Ascending aorta (tissue), 2 donors: ENCODE measurements at regions not wholly inside any gene's neighbourhood (a gene's known extent, or its start where the extent isn't known, plus 50 kb on each side); places are given as distances from the start of the nearest gene placed in this dataset.
A peak's percentile ranks its signal among the peaks of the same experiment; 100 is the strongest.

Source experiments
- DNase-seq, 2 donors: peaks; one replicate each; pipeline ENCODE4 v3.0.0-alpha.2; 2019; ENCODE audit warnings: low spot score in 2 of 2
- H3K27ac ChIP-seq, 2 donors: fragments of 200-600 bp; sonication (generic); one replicate each; pipeline ENCODE4 v1.5.1; 2016 to 2017; ENCODE audit warnings: mild to moderate bottlenecking in 1 of 2
- H3K27me3 ChIP-seq: fragments of 200-600 bp; sonication (generic); one replicate; pipeline ENCODE4 v1.5.1; 2017
- H3K36me3 ChIP-seq, 2 donors: fragments of 200-600 bp; sonication (generic); one replicate each; pipeline ENCODE4 v1.5.1; 2016
- H3K4me1 ChIP-seq, 2 donors: fragments of 200-600 bp; sonication (generic); one replicate each; pipeline ENCODE4 v1.5.1; 2016 to 2017; ENCODE audit warnings: mild to moderate bottlenecking in 1 of 2
- H3K4me3 ChIP-seq, 2 donors: fragments of 200-600 bp; sonication (generic); one replicate each; pipeline ENCODE4 v1.5.1; 2016 to 2017; ENCODE audit warnings: mild to moderate bottlenecking in 1 of 2
- H3K9me3 ChIP-seq, 2 donors: fragments of 200-600 bp; sonication (generic); one replicate each; pipeline ENCODE4 v1.5.1; 2016
- intact Hi-C: fragments of 100-400 bp; cut with DNase I; formaldehyde crosslinking; loops from one replicate; pipeline ENCODE4 v1.15.1; 2023
- TF ChIP-seq, protein P1 (sequence below), 3 experiments: fragments of 200-600 bp in 2 of 3; fragments of 450-650 bp in 1 of 3; sonication (generic) in 2 of 3; IDR thresholded peaks; one replicate each; pipeline ENCODE4 v1.5.1; 2016 to 2019; ENCODE audit warnings: antibody characterized with exemption in 3 of 3, mild to moderate bottlenecking in 1 of 3, moderate library complexity in 1 of 3

GRCh38 chr1:235024711-235025421 is 103.8 kb downstream of the TOMM20 start:
- Histone ChIP-seq H3K4me3 (no peak overlapping the region), H3K36me3 (no peaks in the 10 kb centered on the region), H3K27ac (peak overlapping the region in 1 of 2 donors; percentile 15), H3K4me1 (peaks cover 0 to 9% of the 10 kb centered on the region in 2 donors), H3K27me3 (no peaks in the 10 kb centered on the region), H3K9me3 (no peaks in the 10 kb centered on the region)
- peak in 1 of 2 donors; percentile 48 for DNase-seq
- intact Hi-C loops, result no loop called here
- TF ChIP-seq, protein P1, sequence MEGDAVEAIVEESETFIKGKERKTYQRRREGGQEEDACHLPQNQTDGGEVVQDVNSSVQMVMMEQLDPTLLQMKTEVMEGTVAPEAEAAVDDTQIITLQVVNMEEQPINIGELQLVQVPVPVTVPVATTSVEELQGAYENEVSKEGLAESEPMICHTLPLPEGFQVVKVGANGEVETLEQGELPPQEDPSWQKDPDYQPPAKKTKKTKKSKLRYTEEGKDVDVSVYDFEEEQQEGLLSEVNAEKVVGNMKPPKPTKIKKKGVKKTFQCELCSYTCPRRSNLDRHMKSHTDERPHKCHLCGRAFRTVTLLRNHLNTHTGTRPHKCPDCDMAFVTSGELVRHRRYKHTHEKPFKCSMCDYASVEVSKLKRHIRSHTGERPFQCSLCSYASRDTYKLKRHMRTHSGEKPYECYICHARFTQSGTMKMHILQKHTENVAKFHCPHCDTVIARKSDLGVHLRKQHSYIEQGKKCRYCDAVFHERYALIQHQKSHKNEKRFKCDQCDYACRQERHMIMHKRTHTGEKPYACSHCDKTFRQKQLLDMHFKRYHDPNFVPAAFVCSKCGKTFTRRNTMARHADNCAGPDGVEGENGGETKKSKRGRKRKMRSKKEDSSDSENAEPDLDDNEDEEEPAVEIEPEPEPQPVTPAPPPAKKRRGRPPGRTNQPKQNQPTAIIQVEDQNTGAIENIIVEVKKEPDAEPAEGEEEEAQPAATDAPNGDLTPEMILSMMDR (IDR thresholded peaks at IDR 0.05), result no peak

- Histone ChIP-seq H3K27ac (no peak overlapping the region), H3K27me3 (no peaks in the 10 kb centered on the region), H3K9me3 (no peaks in the 10 kb centered on the region), H3K36me3 (no peaks in the 10 kb centered on the region), H3K4me1 (peaks cover 0 to 9% of the 10 kb centered on the region in 2 donors), H3K4me3 (no peak overlapping the region)
- peak in 1 of 2 donors; percentile 3 for DNase-seq
- intact Hi-C loops, result no loop called here
- TF ChIP-seq, protein P1 (IDR thresholded peaks at IDR 0.05), result no peak
Measured at GRCh38 chr1:235023711-235024439, 104.8 kb downstream of the TOMM20 start.

DNA sequence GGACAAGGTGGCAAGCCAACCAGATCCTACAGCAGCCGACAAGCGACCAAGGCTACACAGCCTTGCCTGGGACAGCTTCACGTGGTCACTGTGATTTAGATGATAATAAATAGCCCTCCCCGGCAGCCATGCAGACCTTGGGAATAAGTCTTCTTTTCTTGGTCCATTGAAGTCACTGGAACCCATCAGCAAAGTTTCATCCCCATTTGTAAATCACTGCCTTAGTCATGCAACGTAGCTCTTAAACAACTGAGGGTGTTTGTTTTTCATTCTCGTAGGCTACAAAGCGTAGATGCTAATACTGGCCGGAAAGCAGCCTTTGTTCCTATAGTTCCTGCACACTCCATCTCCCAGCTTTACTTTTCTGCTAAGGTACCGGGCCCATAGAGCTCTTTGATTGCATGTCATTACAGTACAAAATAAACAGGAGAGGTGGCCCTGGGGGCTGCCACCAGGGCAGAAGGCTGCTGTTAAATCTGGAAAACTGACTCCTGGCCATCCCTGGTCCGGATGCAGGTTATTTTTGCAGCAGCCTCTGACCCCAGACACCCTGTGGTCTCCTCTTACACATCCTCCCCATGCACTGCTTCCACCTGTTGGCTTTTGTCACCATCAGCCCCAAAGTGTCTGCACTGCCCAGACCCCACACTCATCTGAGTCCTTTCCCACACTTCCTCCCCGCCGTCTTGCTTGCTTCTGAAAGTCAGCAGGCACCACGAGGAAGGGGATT is 105.5 kb downstream of the TOMM20 start:
- peaks cover 0 to 9% of the 10 kb centered on the region in 2 donors for H3K4me1 ChIP-seq
- intact Hi-C loops, result no loop called here
- peaks cover 0 to 4% of the 10 kb centered on the region in 2 donors for H3K9me3 ChIP-seq
- no peaks in the 10 kb centered on the region for H3K27me3 ChIP-seq
- TF ChIP-seq, protein P1 (IDR thresholded peaks at IDR 0.05), result no peak
- no peak overlapping the region for H3K27ac ChIP-seq
- H3K36me3 ChIP-seq, result no peaks in the 10 kb centered on the region
- H3K4me3 ChIP-seq, result no peak overlapping the region
- DNase-seq, result peak in 1 of 2 donors; percentile 57

GRCh38 chr1:235022341-235022980 is 106.2 kb downstream of the TOMM20 start:
- peak overlapping the region in 1 of 2 donors; percentile 19 for H3K27ac ChIP-seq
- peak in 1 of 2 donors; percentile 37 for DNase-seq
- intact Hi-C loops, result no loop called here

DNA sequence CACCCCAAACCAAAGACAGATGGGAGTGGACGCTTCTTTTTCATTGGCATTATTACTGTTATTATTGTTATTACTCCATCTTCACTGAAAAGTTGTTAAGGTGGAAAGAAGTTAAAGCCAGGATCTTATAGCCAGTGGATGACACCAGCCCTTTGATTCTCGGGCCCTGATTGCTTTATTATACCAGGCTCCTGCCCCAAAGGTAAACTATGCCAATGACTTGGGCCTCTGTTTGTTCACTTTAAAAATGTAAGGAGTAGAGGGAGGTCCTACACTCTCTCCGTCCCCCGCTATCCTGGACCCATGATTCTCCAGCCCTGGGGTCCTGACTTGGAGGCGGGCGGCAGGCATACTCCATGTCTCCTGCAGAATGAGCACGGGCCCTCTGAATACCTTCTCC is 106.8 kb downstream of the TOMM20 start:
- H3K4me3 ChIP-seq, result no peak overlapping the region
- intact Hi-C loops, result no loop called here
- peak in 1 of 2 donors; percentile 46 for DNase-seq
- H3K27me3 ChIP-seq, result no peaks in the 10 kb centered on the region
- H3K27ac ChIP-seq, result no peak overlapping the region
- H3K36me3 ChIP-seq, result no peaks in the 10 kb centered on the region
- H3K9me3 ChIP-seq, result peaks cover 0 to 5% of the 10 kb centered on the region in 2 donors
- peaks cover 0 to 9% of the 10 kb centered on the region in 2 donors for H3K4me1 ChIP-seq
- TF ChIP-seq, protein P1 (IDR thresholded peaks at IDR 0.05), result no peak

More at GRCh38 chr1:235022341-235022980, 106.2 kb downstream of the TOMM20 start:
- H3K4me1 ChIP-seq, result peaks cover 0 to 9% of the 10 kb centered on the region in 2 donors
- no peaks in the 10 kb centered on the region for H3K36me3 ChIP-seq
- TF ChIP-seq, protein P1 (IDR thresholded peaks at IDR 0.05), result no peak
- H3K27me3 ChIP-seq, result no peaks in the 10 kb centered on the region
- H3K4me3 ChIP-seq, result no peak overlapping the region
- H3K9me3 ChIP-seq, result peaks cover 0 to 5% of the 10 kb centered on the region in 2 donors
